ENCODE measurements at regions not wholly inside any gene's neighbourhood (a gene's known extent, or its start where the extent isn't known, plus 50 kb on each side); places are given as distances from the start of the nearest gene placed in this dataset.
"Not testable (repeated sequence)": the region's sequence is repeated elsewhere in the genome, so short reads cannot be mapped to it uniquely, and the experiment has no call there.

GRCh38 chr6:9921366-9921765 lies 493.5 kb downstream of the TFAP2A start:
- DNase-seq, result no peak

- DNase-seq, result no peak
Observed at GRCh38 chr6:9914951-9915350, 499.9 kb downstream of the TFAP2A start.

- DNase-seq, result no peak
Observed at GRCh38 chr6:9901376-9901775, 513.5 kb downstream of the TFAP2A start.

- DNase-seq, result no peak
Observed at GRCh38 chr6:9896806-9897205, 518.1 kb downstream of the TFAP2A start.

- DNase-seq, result no peak
Observed at GRCh38 chr6:9890893-9891292, 524.0 kb downstream of the TFAP2A start.

GRCh38 chr6:9890469-9890868 lies 524.4 kb downstream of the TFAP2A start:
- no peak for DNase-seq

GRCh38 chr6:9878535-9878934 lies 536.3 kb downstream of the TFAP2A start:
- DNase-seq, result no peak

- no peak for DNase-seq
Observed at GRCh38 chr6:9875605-9876353, 539.1 kb downstream of the TFAP2A start.

- no peak for DNase-seq
Observed at GRCh38 chr6:9862603-9863167, 552.2 kb downstream of the TFAP2A start.

GRCh38 chr6:9851541-9852380 lies 563.1 kb downstream of the TFAP2A start:
- DNase-seq, result no peak

GRCh38 chr6:9851006-9851405 lies 563.9 kb downstream of the TFAP2A start:
- DNase-seq, result no peak

GRCh38 chr6:9848094-9848493 lies 566.8 kb downstream of the TFAP2A start:
- no peak for DNase-seq

- no peak for DNase-seq
Observed at GRCh38 chr6:9841886-9842725, 572.8 kb downstream of the TFAP2A start.

- no peak for DNase-seq
Observed at GRCh38 chr6:9834233-9834632, 580.6 kb downstream of the TFAP2A start.

GRCh38 chr6:9831783-9832182 lies 583.1 kb downstream of the TFAP2A start:
- DNase-seq, result no peak

GRCh38 chr6:9830808-9831207 lies 584.1 kb downstream of the TFAP2A start:
- DNase-seq, result no peak

- DNase-seq, result no peak
Observed at GRCh38 chr6:9825526-9825925, 589.3 kb downstream of the TFAP2A start.

GRCh38 chr6:9810727-9811126 lies 604.1 kb downstream of the TFAP2A start:
- DNase-seq, result not testable (repeated sequence)

- no peak for DNase-seq
Observed at GRCh38 chr6:9810286-9810685, 604.6 kb downstream of the TFAP2A start.

GRCh38 chr6:9806195-9806594 lies 608.7 kb downstream of the TFAP2A start:
- no peak for DNase-seq

- DNase-seq, result no peak
Observed at GRCh38 chr6:9801249-9801754, 613.6 kb downstream of the TFAP2A start.

GRCh38 chr6:9799582-9799981 lies 615.3 kb downstream of the TFAP2A start:
- DNase-seq, result no peak

- DNase-seq, result no peak
Observed at GRCh38 chr6:9796827-9797226, 618.0 kb downstream of the TFAP2A start.

Data from stimulated activated naive CD4-positive, alpha-beta T cell treated with Interleukin-2 at 50 U/mL for 16 hours (primary cell).